ENCODE measurements at regions not wholly inside any gene's neighbourhood (a gene's known extent, or its start where the extent isn't known, plus 50 kb on each side); places are given as distances from the start of the nearest gene placed in this dataset.

DNA sequence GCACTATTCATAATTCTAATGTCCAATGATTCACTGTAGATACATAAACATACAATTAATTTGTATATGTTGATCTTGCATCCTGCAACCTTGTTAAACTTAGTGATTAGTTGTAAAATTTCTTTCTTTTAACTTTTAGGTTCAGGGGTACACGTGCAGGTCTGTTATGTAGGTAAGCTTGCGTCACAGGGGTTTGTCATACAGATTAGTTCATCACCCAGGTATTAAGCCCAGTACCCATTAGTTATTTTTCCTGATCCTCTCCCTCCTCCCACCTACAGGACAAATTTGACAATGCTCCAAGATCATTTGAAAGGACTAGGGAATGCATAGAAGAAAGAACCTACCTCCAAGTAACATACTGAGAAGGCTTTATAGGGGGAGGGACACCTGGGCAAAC, 290.1 kb downstream of the SRBD1 start:
- TF ChIP-seq, protein P1, sequence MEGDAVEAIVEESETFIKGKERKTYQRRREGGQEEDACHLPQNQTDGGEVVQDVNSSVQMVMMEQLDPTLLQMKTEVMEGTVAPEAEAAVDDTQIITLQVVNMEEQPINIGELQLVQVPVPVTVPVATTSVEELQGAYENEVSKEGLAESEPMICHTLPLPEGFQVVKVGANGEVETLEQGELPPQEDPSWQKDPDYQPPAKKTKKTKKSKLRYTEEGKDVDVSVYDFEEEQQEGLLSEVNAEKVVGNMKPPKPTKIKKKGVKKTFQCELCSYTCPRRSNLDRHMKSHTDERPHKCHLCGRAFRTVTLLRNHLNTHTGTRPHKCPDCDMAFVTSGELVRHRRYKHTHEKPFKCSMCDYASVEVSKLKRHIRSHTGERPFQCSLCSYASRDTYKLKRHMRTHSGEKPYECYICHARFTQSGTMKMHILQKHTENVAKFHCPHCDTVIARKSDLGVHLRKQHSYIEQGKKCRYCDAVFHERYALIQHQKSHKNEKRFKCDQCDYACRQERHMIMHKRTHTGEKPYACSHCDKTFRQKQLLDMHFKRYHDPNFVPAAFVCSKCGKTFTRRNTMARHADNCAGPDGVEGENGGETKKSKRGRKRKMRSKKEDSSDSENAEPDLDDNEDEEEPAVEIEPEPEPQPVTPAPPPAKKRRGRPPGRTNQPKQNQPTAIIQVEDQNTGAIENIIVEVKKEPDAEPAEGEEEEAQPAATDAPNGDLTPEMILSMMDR (IDR thresholded peaks at IDR 0.05): no peak
- no peak for TF ChIP-seq POLR2A (IDR thresholded peaks at IDR 0.05)

All from heart left ventricle (tissue), 13 donors.